Nephron (organoid): ENCODE measurements at regions not wholly inside any gene's neighbourhood (a gene's known extent, or its start where the extent isn't known, plus 50 kb on each side); places are given as distances from the start of the nearest gene placed in this dataset.
A peak's percentile ranks its signal among the peaks of the same experiment; 100 is the strongest.

Source experiments
- H3K27ac Mint-ChIP-seq, 3 experiments: 2 replicates each; pipeline ENCODE4 v1.8.0; 2020; ENCODE audit warnings: mixed read lengths in 3 of 3, mild to moderate bottlenecking in 2 of 3, moderate library complexity in 1 of 3
- H3K27me3 Mint-ChIP-seq: 2 replicates; pipeline ENCODE4 v1.8.0; 2021; ENCODE audit warnings: low read depth, mild to moderate bottlenecking, moderate library complexity, mixed read lengths
- H3K36me3 Mint-ChIP-seq: 2 replicates; pipeline ENCODE4 v1.8.0; 2020; ENCODE audit warnings: low read depth, mixed read lengths
- H3K4me1 Mint-ChIP-seq: 2 replicates; pipeline ENCODE4 v1.8.0; 2020; ENCODE audit warnings: mixed read lengths
- H3K4me3 Mint-ChIP-seq, 3 experiments: 2 replicates each; pipeline ENCODE4 v1.8.0; 2020; ENCODE audit warnings: mild to moderate bottlenecking in 3 of 3, mixed read lengths in 3 of 3, moderate library complexity in 2 of 3
- H3K9me3 Mint-ChIP-seq: 2 replicates; pipeline ENCODE4 v1.8.0; 2020; ENCODE audit warnings: mixed read lengths
- TF ChIP-seq, protein P1 (sequence below), 3 experiments: fragments of 200-600 bp; sonication (generic); IDR thresholded peaks; one replicate each; pipeline ENCODE4 v1.5.0; 2021; ENCODE audit warnings: antibody characterized with exemption in 3 of 3; ENCODE audit not compliant: unreplicated experiment in 3 of 3

DNA sequence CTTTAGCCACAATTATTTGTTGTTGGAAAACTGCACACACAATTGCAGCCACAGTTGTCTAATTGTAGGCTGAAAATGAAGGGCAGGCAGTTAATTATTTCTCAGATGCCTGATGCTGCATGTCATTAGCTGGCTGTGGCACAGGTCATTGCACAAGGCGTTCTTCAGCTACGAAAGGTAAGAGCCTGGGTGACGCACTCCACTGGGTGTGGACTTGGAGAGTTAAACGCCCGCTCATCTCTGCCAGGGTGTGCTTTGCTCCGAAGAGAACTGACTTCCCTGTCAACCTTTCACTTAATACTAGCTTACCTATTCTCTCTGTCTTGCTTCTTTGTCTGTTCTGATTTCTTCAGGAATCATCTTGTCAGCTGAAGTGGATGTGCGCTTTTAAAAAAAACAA, 91.4 kb upstream of the CPM start:
- peak overlapping the region in 1 of 3 experiments; percentile 3 for H3K4me3 Mint-ChIP-seq
- no peaks in the 10 kb centered on the region for H3K27me3 Mint-ChIP-seq
- TF ChIP-seq, protein P1, sequence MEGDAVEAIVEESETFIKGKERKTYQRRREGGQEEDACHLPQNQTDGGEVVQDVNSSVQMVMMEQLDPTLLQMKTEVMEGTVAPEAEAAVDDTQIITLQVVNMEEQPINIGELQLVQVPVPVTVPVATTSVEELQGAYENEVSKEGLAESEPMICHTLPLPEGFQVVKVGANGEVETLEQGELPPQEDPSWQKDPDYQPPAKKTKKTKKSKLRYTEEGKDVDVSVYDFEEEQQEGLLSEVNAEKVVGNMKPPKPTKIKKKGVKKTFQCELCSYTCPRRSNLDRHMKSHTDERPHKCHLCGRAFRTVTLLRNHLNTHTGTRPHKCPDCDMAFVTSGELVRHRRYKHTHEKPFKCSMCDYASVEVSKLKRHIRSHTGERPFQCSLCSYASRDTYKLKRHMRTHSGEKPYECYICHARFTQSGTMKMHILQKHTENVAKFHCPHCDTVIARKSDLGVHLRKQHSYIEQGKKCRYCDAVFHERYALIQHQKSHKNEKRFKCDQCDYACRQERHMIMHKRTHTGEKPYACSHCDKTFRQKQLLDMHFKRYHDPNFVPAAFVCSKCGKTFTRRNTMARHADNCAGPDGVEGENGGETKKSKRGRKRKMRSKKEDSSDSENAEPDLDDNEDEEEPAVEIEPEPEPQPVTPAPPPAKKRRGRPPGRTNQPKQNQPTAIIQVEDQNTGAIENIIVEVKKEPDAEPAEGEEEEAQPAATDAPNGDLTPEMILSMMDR (IDR thresholded peaks at IDR 0.05; ENCODE audit: unreplicated experiment in 3 of 3): no peak
- no peaks in the 10 kb centered on the region for H3K36me3 Mint-ChIP-seq
- H3K4me1 Mint-ChIP-seq: peaks cover 5% of the 10 kb centered on the region
- H3K27ac Mint-ChIP-seq: peak overlapping the region; percentile 67 to 82 (median 81)
- peaks cover 9% of the 10 kb centered on the region for H3K9me3 Mint-ChIP-seq

- TF ChIP-seq, protein P1 (IDR thresholded peaks at IDR 0.05; ENCODE audit: unreplicated experiment in 3 of 3): no peak
- Mint-ChIP-seq H3K4me1 (peaks cover 5% of the 10 kb centered on the region), H3K27ac (peak overlapping the region; percentile 67 to 82 (median 81)), H3K4me3 (peak overlapping the region in 1 of 3 experiments; percentile 3), H3K36me3 (no peaks in the 10 kb centered on the region), H3K9me3 (peaks cover 7% of the 10 kb centered on the region), H3K27me3 (no peaks in the 10 kb centered on the region)
Measured at GRCh38 chr12:69024907-69025306, 91.9 kb upstream of the CPM start.

DNA sequence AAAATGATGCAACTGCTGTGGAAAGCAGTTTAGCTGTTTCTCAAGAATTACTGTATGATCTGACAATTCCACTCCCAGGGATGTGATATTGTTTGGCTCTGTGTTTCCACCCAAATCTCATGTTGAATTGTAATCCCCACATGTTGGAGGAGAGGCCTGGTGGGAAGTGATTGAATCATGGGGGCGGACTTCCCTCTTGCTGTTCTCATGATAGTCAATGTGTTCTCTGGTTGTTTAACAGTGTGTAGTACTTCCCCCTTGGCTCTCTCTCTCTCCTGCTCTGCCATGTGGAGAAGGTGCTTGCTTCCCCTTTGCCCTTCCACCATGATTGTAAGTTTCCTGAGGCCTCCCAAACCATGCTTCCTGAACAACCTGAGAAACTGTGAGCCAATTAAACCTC, 93.4 kb upstream of the CPM start:
- H3K4me3 Mint-ChIP-seq: no peak overlapping the region
- peaks cover 5% of the 10 kb centered on the region for H3K4me1 Mint-ChIP-seq
- H3K27ac Mint-ChIP-seq: peak overlapping the region in 1 of 3 experiments; percentile 67
- H3K9me3 Mint-ChIP-seq: peaks cover 2% of the 10 kb centered on the region
- TF ChIP-seq, protein P1 (IDR thresholded peaks at IDR 0.05; ENCODE audit: unreplicated experiment in 3 of 3): no peak
- no peaks in the 10 kb centered on the region for H3K27me3 Mint-ChIP-seq
- H3K36me3 Mint-ChIP-seq: no peaks in the 10 kb centered on the region

DNA sequence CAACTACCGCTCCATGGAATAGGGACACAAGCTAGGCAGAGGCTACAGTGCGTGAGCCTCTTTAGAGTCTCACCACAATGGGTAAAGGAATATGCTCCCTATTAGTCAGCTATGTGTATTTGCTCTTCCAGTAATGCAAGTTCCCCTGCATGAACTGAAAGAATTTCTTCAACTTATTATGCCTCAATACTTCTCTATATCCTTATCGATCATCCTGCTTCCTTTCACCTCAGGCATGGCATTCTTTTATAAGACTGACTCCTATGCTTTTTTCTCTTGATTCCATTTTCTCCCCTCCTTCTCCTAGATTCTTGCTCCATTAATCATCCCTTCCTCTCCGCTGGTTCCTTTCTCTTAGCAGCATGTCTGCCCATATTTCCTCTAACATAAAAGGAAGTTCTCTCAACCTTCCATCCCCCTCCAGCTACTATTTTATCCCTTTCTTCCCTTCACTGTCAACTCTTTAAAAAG, 94.5 kb upstream of the CPM start:
- no peaks in the 10 kb centered on the region for H3K27me3 Mint-ChIP-seq
- TF ChIP-seq, protein P1 (IDR thresholded peaks at IDR 0.05; ENCODE audit: unreplicated experiment in 3 of 3): no peak
- H3K9me3 Mint-ChIP-seq: peaks cover 2% of the 10 kb centered on the region
- no peaks in the 10 kb centered on the region for H3K36me3 Mint-ChIP-seq
- peaks cover 5% of the 10 kb centered on the region for H3K4me1 Mint-ChIP-seq
- no peak overlapping the region for H3K4me3 Mint-ChIP-seq
- H3K27ac Mint-ChIP-seq: peak overlapping the region in 1 of 3 experiments; percentile 27

GRCh38 chr12:69028941-69029729, 96.2 kb upstream of the CPM start:
- H3K27ac Mint-ChIP-seq: peak overlapping the region in 1 of 3 experiments; percentile 30
- peaks cover 2% of the 10 kb centered on the region for H3K9me3 Mint-ChIP-seq
- H3K4me3 Mint-ChIP-seq: no peak overlapping the region
- TF ChIP-seq, protein P1 (IDR thresholded peaks at IDR 0.05; ENCODE audit: unreplicated experiment in 3 of 3): no peak
- H3K36me3 Mint-ChIP-seq: no peaks in the 10 kb centered on the region
- no peaks in the 10 kb centered on the region for H3K4me1 Mint-ChIP-seq
- H3K27me3 Mint-ChIP-seq: no peaks in the 10 kb centered on the region

- TF ChIP-seq, protein P1 (IDR thresholded peaks at IDR 0.05; ENCODE audit: unreplicated experiment in 3 of 3): no peak
- Mint-ChIP-seq H3K27me3 (no peaks in the 10 kb centered on the region), H3K4me3 (no peak overlapping the region), H3K4me1 (no peaks in the 10 kb centered on the region), H3K9me3 (peaks cover 2% of the 10 kb centered on the region), H3K36me3 (no peaks in the 10 kb centered on the region), H3K27ac (peak overlapping the region in 2 of 3 experiments; percentile 24 to 35)
Measured at GRCh38 chr12:69030321-69030720, 97.3 kb upstream of the CPM start.
